Naive thymus-derived CD8-positive, alpha-beta T cell (primary cell): ENCODE measurements at regions not wholly inside any gene's neighbourhood (a gene's known extent, or its start where the extent isn't known, plus 50 kb on each side); places are given as distances from the start of the nearest gene placed in this dataset.

Experiments used
- ATAC-seq, 2 donors: fragments of 150-1000 bp; cut with Tn5 transposase in 1 of 2; sonication (Bioruptor Pico), chemical (Tn5 transposase) in 1 of 2; 1 replicate in 1 of 2; 2 replicates in 1 of 2; pipeline ENCODE4 v1.10.0; 2021; ENCODE audit warnings: mild to moderate bottlenecking in 2 of 2, moderate library complexity in 2 of 2
- POLR2A ChIA-PET: fragments of 350-600 bp; sonication (Branson Sonifier 250); formaldehyde crosslinking; loops from one replicate; lab custom pipeline; 2021; ENCODE audit warnings: antibody characterized with exemption; lab: Charles Lee
- DNase-seq, 10 donors: peaks; one replicate each; pipeline versions ENCODE4 v3.0.0 to v3.0.0-alpha.2; 2020 to 2022
- H3K27ac Mint-ChIP-seq, 10 donors: one replicate each; pipeline ENCODE4 v1.8.0; 2020 to 2022; ENCODE audit warnings: mild to moderate bottlenecking in 10 of 10, mixed read lengths in 10 of 10, moderate library complexity in 4 of 10, inconsistent platforms in 1 of 10
- H3K27me3 Mint-ChIP-seq, 5 donors: one replicate each; pipeline ENCODE4 v1.8.0; 2021 to 2022; ENCODE audit warnings: mixed read lengths in 5 of 5
- H3K36me3 Mint-ChIP-seq, 3 donors: one replicate each; pipeline ENCODE4 v1.8.0; 2020 to 2022; ENCODE audit warnings: mixed read lengths in 3 of 3, mild to moderate bottlenecking in 2 of 3, inconsistent platforms in 1 of 3
- H3K4me1 Mint-ChIP-seq, 4 donors: one replicate each; pipeline ENCODE4 v1.8.0; 2021 to 2022; ENCODE audit warnings: mixed read lengths in 4 of 4
- H3K4me3 Mint-ChIP-seq, 10 donors: one replicate each; pipeline ENCODE4 v1.8.0; 2020 to 2022; ENCODE audit warnings: mild to moderate bottlenecking in 10 of 10, mixed read lengths in 10 of 10, moderate library complexity in 6 of 10, inconsistent platforms in 1 of 10
- H3K9me3 Mint-ChIP-seq, 9 donors: one replicate each; pipeline ENCODE4 v1.8.0; 2020 to 2022; ENCODE audit warnings: mixed read lengths in 9 of 9, mild to moderate bottlenecking in 3 of 9, inconsistent platforms in 1 of 9, moderate library complexity in 1 of 9

DNA sequence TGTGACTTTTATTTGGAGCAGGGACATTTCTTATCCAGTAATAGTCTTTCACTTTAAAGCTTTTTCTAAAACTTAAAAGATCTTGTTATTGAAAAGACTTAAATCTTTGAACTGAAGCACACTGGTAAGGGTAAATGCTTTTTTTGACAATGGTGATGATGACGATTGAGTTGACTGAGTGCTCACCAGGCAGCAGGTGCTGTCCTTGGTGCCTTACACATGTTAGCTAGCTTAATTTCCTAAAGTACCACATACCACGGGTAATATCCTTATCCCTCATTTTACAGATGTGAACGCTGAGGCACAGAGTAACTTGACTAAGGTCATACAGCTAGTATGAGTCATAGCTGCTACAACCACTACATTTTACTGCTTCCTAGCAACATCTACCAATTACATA is 200.0 kb downstream of the XPNPEP1 start:
- Mint-ChIP-seq H3K36me3 (no peaks in the 10 kb centered on the region), H3K4me1 (no peaks in the 10 kb centered on the region), H3K9me3 (peaks cover 0 to 3% (median 0%) of the 10 kb centered on the region in 9 donors), H3K27ac (no peak overlapping the region), H3K4me3 (no peak overlapping the region), H3K27me3 (peaks cover 0 to 6% (median 0%) of the 10 kb centered on the region in 5 donors)
- POLR2A ChIA-PET = no interaction called here
- DNase-seq = no peak
- ATAC-seq = no peak

GRCh38 chr10:109721453-109722064 is 201.8 kb downstream of the XPNPEP1 start:
- DNase-seq (no peak), ATAC-seq (no peak)
- Mint-ChIP-seq H3K27ac (no peak overlapping the region), H3K4me1 (no peaks in the 10 kb centered on the region), H3K9me3 (peaks cover 0 to 3% (median 0%) of the 10 kb centered on the region in 9 donors), H3K4me3 (no peak overlapping the region), H3K36me3 (no peaks in the 10 kb centered on the region), H3K27me3 (peaks cover 1 to 13% (median 6%) of the 10 kb centered on the region in 5 donors)
- POLR2A ChIA-PET = no interaction called here

- H3K27me3 Mint-ChIP-seq = peaks cover 0 to 12% (median 1%) of the 10 kb centered on the region in 5 donors
- H3K4me1 Mint-ChIP-seq = no peaks in the 10 kb centered on the region
- ATAC-seq (no peak), DNase-seq (no peak)
- POLR2A ChIA-PET = no interaction called here
- H3K27ac Mint-ChIP-seq = no peak overlapping the region
- H3K4me3 Mint-ChIP-seq = no peak overlapping the region
- no peaks in the 10 kb centered on the region for H3K36me3 Mint-ChIP-seq
- H3K9me3 Mint-ChIP-seq = peaks cover 0 to 26% (median 12%) of the 10 kb centered on the region in 9 donors
Observed at GRCh38 chr10:109706026-109706560, 217.2 kb downstream of the XPNPEP1 start.

DNA sequence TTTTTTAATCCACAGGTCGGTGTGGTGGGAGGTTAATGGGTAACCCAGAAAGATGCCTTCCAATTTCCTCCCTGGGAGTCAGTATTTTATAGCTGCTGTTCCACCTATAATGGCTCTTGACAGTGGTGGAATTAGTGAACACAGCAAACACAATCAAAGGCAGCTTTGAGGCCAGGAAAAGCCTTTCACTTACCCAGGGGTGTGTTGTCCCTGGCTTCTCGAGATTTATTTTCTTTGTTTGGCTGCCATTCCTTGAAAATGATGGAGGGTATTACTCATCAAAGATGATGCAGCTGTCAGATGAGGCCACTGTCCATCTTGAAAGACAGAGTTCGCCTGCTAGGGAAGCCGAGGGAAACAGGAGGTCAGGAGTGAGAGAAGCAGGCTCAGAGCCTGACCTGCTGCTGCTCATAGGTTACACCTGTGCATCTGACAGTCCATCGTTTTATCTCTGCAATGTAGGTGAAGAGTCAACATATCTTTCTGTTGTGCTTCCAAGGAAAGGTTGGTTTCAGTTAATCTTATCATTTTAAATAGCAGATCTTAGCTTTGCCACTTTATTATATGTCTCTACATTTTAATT is 221.6 kb downstream of the XPNPEP1 start:
- DNase-seq = no peak
- POLR2A ChIA-PET = no interaction called here

GRCh38 chr10:109698882-109699664 is 224.2 kb downstream of the XPNPEP1 start:
- ATAC-seq (no peak), DNase-seq (no peak)
- H3K4me1 Mint-ChIP-seq = no peaks in the 10 kb centered on the region
- no peak overlapping the region for H3K4me3 Mint-ChIP-seq
- no peaks in the 10 kb centered on the region for H3K36me3 Mint-ChIP-seq
- POLR2A ChIA-PET = no interaction called here
- peaks cover 0 to 8% (median 1%) of the 10 kb centered on the region in 5 donors for H3K27me3 Mint-ChIP-seq
- no peak overlapping the region for H3K27ac Mint-ChIP-seq
- no peaks in the 10 kb centered on the region for H3K9me3 Mint-ChIP-seq

More for the DNA sequence above, 221.6 kb downstream of the XPNPEP1 start:
- no peaks in the 10 kb centered on the region for H3K9me3 Mint-ChIP-seq
- no peak overlapping the region for H3K4me3 Mint-ChIP-seq
- no peak overlapping the region for H3K27ac Mint-ChIP-seq
- no peaks in the 10 kb centered on the region for H3K36me3 Mint-ChIP-seq
- H3K27me3 Mint-ChIP-seq = peaks cover 0 to 8% (median 0%) of the 10 kb centered on the region in 5 donors
- no peak for ATAC-seq
- H3K4me1 Mint-ChIP-seq = no peaks in the 10 kb centered on the region

- Mint-ChIP-seq H3K4me3 (no peak overlapping the region), H3K4me1 (no peaks in the 10 kb centered on the region), H3K9me3 (no peaks in the 10 kb centered on the region), H3K27ac (no peak overlapping the region), H3K36me3 (no peaks in the 10 kb centered on the region), H3K27me3 (peaks cover 0 to 8% (median 1%) of the 10 kb centered on the region in 5 donors)
- ATAC-seq (no peak), DNase-seq (no peak)
- POLR2A ChIA-PET = no interaction called here
Observed at GRCh38 chr10:109698086-109698485, 225.2 kb downstream of the XPNPEP1 start.

DNA sequence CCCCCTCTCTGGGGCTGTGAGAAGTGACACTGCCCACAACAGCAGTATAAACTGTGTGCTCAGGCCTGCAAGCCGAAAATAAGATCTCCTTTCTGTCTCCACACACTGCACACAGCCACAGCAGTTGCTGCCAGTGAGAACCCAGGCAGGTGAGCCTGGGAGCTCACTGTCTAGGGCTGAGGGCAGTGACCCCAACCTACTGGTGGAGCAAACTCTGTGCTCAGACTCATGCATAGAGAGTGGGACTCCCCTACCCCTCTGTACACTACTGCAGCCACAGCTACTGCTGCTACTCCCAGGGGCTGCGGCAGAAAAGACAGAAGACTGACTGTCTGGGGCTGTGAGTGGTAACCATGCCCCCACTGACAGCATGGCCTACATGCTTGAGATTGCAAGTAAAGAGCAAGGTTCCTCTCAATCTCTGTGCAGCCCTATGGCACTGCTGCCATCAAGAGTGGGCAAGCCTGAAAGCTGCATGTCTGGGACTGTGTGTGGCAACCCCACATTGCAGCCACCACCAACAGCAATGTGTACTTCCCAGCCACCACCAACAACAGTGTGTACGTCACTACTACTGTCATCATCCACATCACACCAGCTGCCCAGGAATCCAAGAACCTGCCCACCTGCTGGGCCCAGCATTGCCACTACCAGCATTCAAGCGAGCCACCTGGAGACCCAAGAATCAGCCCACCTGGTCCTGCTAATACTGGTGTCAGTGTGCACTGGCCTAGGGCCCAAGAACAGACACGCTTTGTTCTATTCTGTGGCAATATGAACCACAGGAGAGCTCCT is 226.1 kb downstream of the XPNPEP1 start:
- POLR2A ChIA-PET = no interaction called here
- no peaks in the 10 kb centered on the region for H3K36me3 Mint-ChIP-seq
- ATAC-seq (no peak), DNase-seq (no peak)
- H3K27ac Mint-ChIP-seq = no peak overlapping the region
- no peaks in the 10 kb centered on the region for H3K4me1 Mint-ChIP-seq
- H3K27me3 Mint-ChIP-seq = peaks cover 1 to 11% (median 4%) of the 10 kb centered on the region in 5 donors
- no peak overlapping the region for H3K4me3 Mint-ChIP-seq
- peaks cover 0 to 4% (median 0%) of the 10 kb centered on the region in 9 donors for H3K9me3 Mint-ChIP-seq

- Mint-ChIP-seq H3K27ac (no peak overlapping the region), H3K27me3 (peaks cover 2 to 14% (median 5%) of the 10 kb centered on the region in 5 donors), H3K36me3 (no peaks in the 10 kb centered on the region), H3K4me1 (no peaks in the 10 kb centered on the region), H3K4me3 (no peak overlapping the region), H3K9me3 (peaks cover 0 to 4% (median 0%) of the 10 kb centered on the region in 9 donors)
- no peak for DNase-seq
- POLR2A ChIA-PET = no interaction called here
- no peak for ATAC-seq
Observed at GRCh38 chr10:109696462-109696861, 226.8 kb downstream of the XPNPEP1 start.

DNA sequence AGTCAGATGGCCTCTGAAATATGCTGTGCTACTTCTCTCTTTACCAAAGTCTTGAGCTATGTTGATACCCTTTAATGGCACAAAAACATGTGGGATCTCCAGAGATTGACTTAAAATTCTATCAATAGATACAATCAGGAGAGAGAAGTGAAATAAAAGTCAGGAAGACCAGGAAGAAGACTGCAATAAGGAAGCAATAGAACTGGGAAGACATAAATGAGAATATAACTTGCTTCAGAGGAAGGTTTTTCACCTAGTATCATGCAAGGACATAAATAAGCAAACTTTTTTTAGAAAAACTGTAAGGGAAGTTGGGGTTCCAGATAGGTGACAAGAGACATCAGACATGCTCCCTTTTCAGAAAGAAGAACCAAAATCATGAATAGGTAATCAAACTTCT is 227.3 kb downstream of the XPNPEP1 start:
- H3K27me3 Mint-ChIP-seq = peaks cover 2 to 14% (median 5%) of the 10 kb centered on the region in 5 donors
- ATAC-seq (no peak), DNase-seq (no peak)
- peaks cover 0 to 6% (median 0%) of the 10 kb centered on the region in 9 donors for H3K9me3 Mint-ChIP-seq
- no peaks in the 10 kb centered on the region for H3K36me3 Mint-ChIP-seq
- no peak overlapping the region for H3K27ac Mint-ChIP-seq
- POLR2A ChIA-PET = no interaction called here
- no peaks in the 10 kb centered on the region for H3K4me1 Mint-ChIP-seq
- H3K4me3 Mint-ChIP-seq = no peak overlapping the region

GRCh38 chr10:109689785-109690184 is 233.5 kb downstream of the XPNPEP1 start:
- H3K4me3 Mint-ChIP-seq = no peak overlapping the region
- no peak overlapping the region for H3K27ac Mint-ChIP-seq

DNA sequence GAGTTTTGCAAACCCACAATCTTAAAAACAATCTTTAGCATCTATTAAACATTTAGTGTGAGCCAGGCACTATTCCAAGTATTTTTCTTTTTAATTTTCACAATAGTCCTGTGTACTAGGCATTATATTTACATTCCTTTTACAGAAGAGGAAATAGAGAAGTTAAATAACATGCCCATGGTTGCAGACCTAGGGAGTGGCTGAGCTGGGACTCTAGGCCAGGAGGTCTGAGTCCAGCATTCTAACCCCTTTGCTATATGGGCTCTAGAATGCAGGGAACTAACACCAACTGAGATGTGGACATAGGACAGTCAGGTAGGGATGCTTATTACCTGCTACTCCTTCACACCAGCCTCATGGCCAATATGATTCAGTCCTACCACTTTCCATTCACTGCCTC is 243.8 kb downstream of the XPNPEP1 start:
- DNase-seq (no peak), ATAC-seq (no peak)
- H3K36me3 Mint-ChIP-seq = peaks cover 0 to 2% (median 0%) of the 10 kb centered on the region in 3 donors
- no peaks in the 10 kb centered on the region for H3K4me1 Mint-ChIP-seq
- H3K27me3 Mint-ChIP-seq = peaks cover 0 to 7% (median 0%) of the 10 kb centered on the region in 5 donors
- H3K9me3 Mint-ChIP-seq = peaks cover 0 to 10% (median 1%) of the 10 kb centered on the region in 9 donors
- no peak overlapping the region for H3K4me3 Mint-ChIP-seq
- POLR2A ChIA-PET = no interaction called here
- no peak overlapping the region for H3K27ac Mint-ChIP-seq

More at GRCh38 chr10:109689785-109690184, 233.5 kb downstream of the XPNPEP1 start:
- no peaks in the 10 kb centered on the region for H3K4me1 Mint-ChIP-seq
- POLR2A ChIA-PET = no interaction called here
- peaks cover 0 to 20% (median 7%) of the 10 kb centered on the region in 9 donors for H3K9me3 Mint-ChIP-seq
- peaks cover 4 to 25% (median 5%) of the 10 kb centered on the region in 5 donors for H3K27me3 Mint-ChIP-seq
- ATAC-seq (no peak), DNase-seq (no peak)
- H3K36me3 Mint-ChIP-seq = peaks cover 0 to 9% (median 0%) of the 10 kb centered on the region in 3 donors

GRCh38 chr10:109678857-109679256 is 244.5 kb downstream of the XPNPEP1 start:
- no peaks in the 10 kb centered on the region for H3K36me3 Mint-ChIP-seq
- DNase-seq (no peak), ATAC-seq (no peak)
- no peak overlapping the region for H3K4me3 Mint-ChIP-seq
- no peaks in the 10 kb centered on the region for H3K4me1 Mint-ChIP-seq
- H3K9me3 Mint-ChIP-seq = peaks cover 0 to 7% (median 0%) of the 10 kb centered on the region in 9 donors
- no peak overlapping the region for H3K27ac Mint-ChIP-seq
- POLR2A ChIA-PET = no interaction called here
- peaks cover 0 to 4% (median 0%) of the 10 kb centered on the region in 5 donors for H3K27me3 Mint-ChIP-seq
